ENCODE measurements at regions not wholly inside any gene's neighbourhood (a gene's known extent, or its start where the extent isn't known, plus 50 kb on each side); places are given as distances from the start of the nearest gene placed in this dataset.

- no peak for DNase-seq (ENCODE audit: low read depth)
- H3K4me3 ChIP-seq (ENCODE audit: control insufficient read depth, low read depth, low read length): no peak overlapping the region
- no peak for TF ChIP-seq CTCF (IDR thresholded peaks at IDR 0.05; ENCODE audit: control insufficient read depth, insufficient read depth, low read depth, low read length, missing control alignments)
Measured at GRCh38 chr4:114476310-114476709, 122.3 kb upstream of the UGT8 start.

- no peak for TF ChIP-seq CTCF (IDR thresholded peaks at IDR 0.05; ENCODE audit: control insufficient read depth, insufficient read depth, low read depth, low read length, missing control alignments)
- no peak overlapping the region for H3K4me3 ChIP-seq (ENCODE audit: control insufficient read depth, low read depth, low read length)
- DNase-seq (ENCODE audit: low read depth): no peak
Measured at GRCh38 chr4:114479595-114479994, 119.0 kb upstream of the UGT8 start.

GRCh38 chr4:114481856-114482255, 116.8 kb upstream of the UGT8 start:
- no peak for DNase-seq (ENCODE audit: low read depth)
- no peak for TF ChIP-seq CTCF (IDR thresholded peaks at IDR 0.05; ENCODE audit: control insufficient read depth, insufficient read depth, low read depth, low read length, missing control alignments)
- no peak overlapping the region for H3K4me3 ChIP-seq (ENCODE audit: control insufficient read depth, low read depth, low read length)

GRCh38 chr4:114487101-114487500, 111.5 kb upstream of the UGT8 start:
- TF ChIP-seq CTCF (IDR thresholded peaks at IDR 0.05; ENCODE audit: control insufficient read depth, insufficient read depth, low read depth, low read length, missing control alignments): no peak
- no peak for DNase-seq (ENCODE audit: low read depth)
- H3K4me3 ChIP-seq (ENCODE audit: control insufficient read depth, low read depth, low read length): no peak overlapping the region

GRCh38 chr4:114488301-114488982, 110.2 kb upstream of the UGT8 start:
- no peak for DNase-seq (ENCODE audit: low read depth)
- no peak overlapping the region for H3K4me3 ChIP-seq (ENCODE audit: control insufficient read depth, low read depth, low read length)
- TF ChIP-seq CTCF (IDR thresholded peaks at IDR 0.05; ENCODE audit: control insufficient read depth, insufficient read depth, low read depth, low read length, missing control alignments): no peak

GRCh38 chr4:114494246-114494803, 104.3 kb upstream of the UGT8 start:
- TF ChIP-seq CTCF (IDR thresholded peaks at IDR 0.05; ENCODE audit: control insufficient read depth, insufficient read depth, low read depth, low read length, missing control alignments): no peak
- DNase-seq (ENCODE audit: low read depth): no peak
- H3K4me3 ChIP-seq (ENCODE audit: control insufficient read depth, low read depth, low read length): no peak overlapping the region

Data from AG09309 (cell line).